Neural cell (in vitro differentiated cells): ENCODE measurements at regions not wholly inside any gene's neighbourhood (a gene's known extent, or its start where the extent isn't known, plus 50 kb on each side); places are given as distances from the start of the nearest gene placed in this dataset.

Experiments
- H2AFZ ChIP-seq: fragments of 200-600, 300-800 bp; sonication (generic), shearing (Covaris generic); 2 replicates; pipeline ENCODE4 v1.6.0; 2014; ENCODE audit warnings: low read depth, mild to moderate bottlenecking, antibody characterized with exemption, low read length, moderate library complexity
- H3F3A ChIP-seq: fragments of 200-600 bp; shearing (Covaris generic); 2 replicates; pipeline ENCODE4 v1.6.1; 2016; ENCODE audit warnings: mild to moderate bottlenecking, moderate library complexity, mixed read lengths, antibody characterized with exemption, low read length; ENCODE audit not compliant: insufficient read depth, poor library complexity, severe bottlenecking
- H3K27ac ChIP-seq: fragments of 200-600, 300-800 bp; sonication (generic), shearing (Covaris generic); 2 replicates; pipeline ENCODE4 v1.5.1; 2014; ENCODE audit warnings: mild to moderate bottlenecking, low read length, moderate library complexity
- H3K27me3 ChIP-seq: fragments of 300-800, 200-600 bp; sonication (generic), shearing (Covaris generic); 2 replicates; pipeline ENCODE4 v1.6.0; 2014; ENCODE audit warnings: mild to moderate bottlenecking, low read depth, low read length, moderate library complexity; ENCODE audit not compliant: insufficient read depth
- H3K36me3 ChIP-seq: fragments of 300-800, 200-600 bp; sonication (generic), shearing (Covaris generic); 2 replicates; pipeline ENCODE4 v1.5.1; 2014; ENCODE audit warnings: mild to moderate bottlenecking, antibody characterized with exemption, low read length, moderate library complexity; ENCODE audit not compliant: insufficient read depth
- H3K4me2 ChIP-seq: fragments of 300-800, 200-600 bp; sonication (generic), shearing (Covaris generic); 2 replicates; pipeline ENCODE4 v1.6.0; 2014; ENCODE audit warnings: mild to moderate bottlenecking, low read length
- H3K4me3 ChIP-seq: fragments of 300-800, 200-600 bp; sonication (generic), shearing (Covaris generic); 2 replicates; pipeline ENCODE4 v1.5.1; 2014; ENCODE audit warnings: mild to moderate bottlenecking, low read length, moderate library complexity
- H3K79me2 ChIP-seq: fragments of 200-600 bp; shearing (Covaris generic); replicated peaks from 2 replicates; pipeline ENCODE4 v1.6.0; 2014; ENCODE audit warnings: mild to moderate bottlenecking, low read length, moderate library complexity; ENCODE audit not compliant: insufficient read depth
- H3K9ac ChIP-seq: fragments of 300-800, 200-600 bp; sonication (generic), shearing (Covaris generic); 2 replicates; pipeline ENCODE4 v1.6.1; 2016; ENCODE audit warnings: mild to moderate bottlenecking, low read length, mixed read lengths
- H3K9me2 ChIP-seq: fragments of 200-600 bp; shearing (Covaris generic); 2 replicates; pipeline ENCODE4 v1.6.1; 2016; ENCODE audit warnings: mild to moderate bottlenecking, low read length, mixed read lengths; ENCODE audit not compliant: insufficient read depth
- H3K9me3 ChIP-seq: fragments of 200-600, 300-800 bp; sonication (generic), shearing (Covaris generic); 2 replicates; pipeline ENCODE4 v1.6.1; 2016; ENCODE audit warnings: mild to moderate bottlenecking, mixed run types, low read length, moderate library complexity, mixed read lengths
- H4K20me1 ChIP-seq: fragments of 200-600 bp; shearing (Covaris generic); 2 replicates; pipeline ENCODE4 v1.6.1; 2016; ENCODE audit warnings: mild to moderate bottlenecking, mixed run types; ENCODE audit not compliant: insufficient read depth
- EP300 ChIP-seq: fragments of 450-650 bp; conservative IDR thresholded peaks from 2 replicates; pipeline ENCODE4 v1.6.1; 2014; ENCODE audit warnings: antibody characterized with exemption, mild to moderate bottlenecking, moderate library complexity; ENCODE audit not compliant: poor library complexity, severe bottlenecking
- EZH2 ChIP-seq: fragments of 200-600, 300-800 bp; shearing (Covaris generic), sonication (generic); IDR thresholded peaks from 2 replicates; pipeline ENCODE4 v1.6.1; 2014; ENCODE audit warnings: antibody characterized with exemption, low read length, borderline replicate concordance, mild to moderate bottlenecking; ENCODE audit not compliant: insufficient read depth, poor library complexity, severe bottlenecking
- MXI1 ChIP-seq: fragments of 450-650 bp; conservative IDR thresholded peaks from 2 replicates; pipeline ENCODE4 v1.6.1; 2014; ENCODE audit warnings: antibody characterized with exemption, mild to moderate bottlenecking; ENCODE audit not compliant: poor library complexity, severe bottlenecking
- POLR2AphosphoS5 ChIP-seq: IDR thresholded peaks from 2 replicates; pipeline ENCODE4 v1.6.1; 2012
- RAD21 ChIP-seq: fragments of 450-650 bp; conservative IDR thresholded peaks from 2 replicates; pipeline ENCODE4 v1.6.1; 2014; ENCODE audit warnings: antibody characterized with exemption, mild to moderate bottlenecking, moderate library complexity
- SMC3 ChIP-seq: fragments of 450-650 bp; conservative IDR thresholded peaks from 2 replicates; pipeline ENCODE4 v1.6.1; 2014; ENCODE audit warnings: antibody characterized with exemption, mild to moderate bottlenecking, moderate library complexity; ENCODE audit not compliant: poor library complexity
- TAF1 ChIP-seq: IDR thresholded peaks from 2 replicates; pipeline ENCODE4 v1.6.1; 2012; ENCODE audit warnings: low read depth
- TF ChIP-seq, protein P1 (sequence below): fragments of 450-650 bp; IDR thresholded peaks from 2 replicates; pipeline ENCODE4 v1.5.1; 2014; ENCODE audit warnings: antibody characterized with exemption, mild to moderate bottlenecking, moderate library complexity; ENCODE audit not compliant: poor library complexity, severe bottlenecking
- TF ChIP-seq, protein P2 (sequence below): IDR thresholded peaks from 2 replicates; pipeline ENCODE4 v1.6.1; 2012; ENCODE audit warnings: borderline replicate concordance

DNA sequence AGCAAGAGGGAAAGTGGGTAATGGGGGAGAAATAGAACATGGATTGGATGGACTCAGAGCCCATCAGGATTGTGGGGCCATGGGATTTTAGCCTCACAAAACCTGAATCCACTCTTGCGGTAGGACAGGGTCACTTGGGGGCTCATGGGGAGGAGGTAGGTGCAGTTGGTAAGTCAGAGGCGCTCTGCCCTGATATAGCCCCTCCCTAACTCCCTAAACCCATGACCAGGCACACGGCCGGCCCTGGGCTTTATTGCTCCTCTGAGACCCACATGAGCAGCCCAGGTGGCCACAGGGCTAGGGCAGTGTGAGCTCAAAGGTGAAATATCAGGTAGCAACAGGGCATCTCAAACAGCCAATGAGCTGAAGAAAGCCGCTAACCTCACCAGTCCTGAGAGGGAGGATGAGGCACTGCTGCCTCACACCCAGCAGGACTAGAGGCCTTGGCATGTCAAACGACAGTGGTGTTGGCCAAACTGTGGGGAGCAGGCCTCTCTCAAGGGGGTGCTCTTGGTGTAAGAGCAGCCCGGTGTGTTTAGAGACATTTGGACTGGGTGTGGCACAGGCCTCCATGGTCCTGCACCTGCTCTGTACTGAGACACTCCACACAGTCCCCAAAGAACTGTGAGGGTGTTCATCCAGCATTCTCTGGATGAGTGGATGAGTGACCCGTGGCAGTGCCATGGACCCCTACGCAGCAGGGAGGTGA, 90.8 kb upstream of the HS6ST1 start:
- Histone ChIP-seq H2AFZ (no peak overlapping the region), H3K27ac (no peak overlapping the region), H3K4me2 (no peak overlapping the region), H3K9me2 (no peaks in the 10 kb centered on the region), H3F3A (no peaks in the 10 kb centered on the region), H3K36me3 (no peaks in the 10 kb centered on the region), H3K4me3 (no peak overlapping the region), H3K27me3 (no peaks in the 10 kb centered on the region), H3K9ac (no peak overlapping the region), H3K79me2 (no peaks in the 10 kb centered on the region), H4K20me1 (no peaks in the 10 kb centered on the region), H3K9me3 (no peaks in the 10 kb centered on the region)
- TF ChIP-seq RAD21 (no peak), EZH2 (no peak), POLR2AphosphoS5 (no peak), TAF1 (no peak), SMC3 (no peak), MXI1 (no peak), EP300 (no peak)
- TF ChIP-seq, protein P1, sequence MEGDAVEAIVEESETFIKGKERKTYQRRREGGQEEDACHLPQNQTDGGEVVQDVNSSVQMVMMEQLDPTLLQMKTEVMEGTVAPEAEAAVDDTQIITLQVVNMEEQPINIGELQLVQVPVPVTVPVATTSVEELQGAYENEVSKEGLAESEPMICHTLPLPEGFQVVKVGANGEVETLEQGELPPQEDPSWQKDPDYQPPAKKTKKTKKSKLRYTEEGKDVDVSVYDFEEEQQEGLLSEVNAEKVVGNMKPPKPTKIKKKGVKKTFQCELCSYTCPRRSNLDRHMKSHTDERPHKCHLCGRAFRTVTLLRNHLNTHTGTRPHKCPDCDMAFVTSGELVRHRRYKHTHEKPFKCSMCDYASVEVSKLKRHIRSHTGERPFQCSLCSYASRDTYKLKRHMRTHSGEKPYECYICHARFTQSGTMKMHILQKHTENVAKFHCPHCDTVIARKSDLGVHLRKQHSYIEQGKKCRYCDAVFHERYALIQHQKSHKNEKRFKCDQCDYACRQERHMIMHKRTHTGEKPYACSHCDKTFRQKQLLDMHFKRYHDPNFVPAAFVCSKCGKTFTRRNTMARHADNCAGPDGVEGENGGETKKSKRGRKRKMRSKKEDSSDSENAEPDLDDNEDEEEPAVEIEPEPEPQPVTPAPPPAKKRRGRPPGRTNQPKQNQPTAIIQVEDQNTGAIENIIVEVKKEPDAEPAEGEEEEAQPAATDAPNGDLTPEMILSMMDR = no peak
- TF ChIP-seq, protein P2, sequence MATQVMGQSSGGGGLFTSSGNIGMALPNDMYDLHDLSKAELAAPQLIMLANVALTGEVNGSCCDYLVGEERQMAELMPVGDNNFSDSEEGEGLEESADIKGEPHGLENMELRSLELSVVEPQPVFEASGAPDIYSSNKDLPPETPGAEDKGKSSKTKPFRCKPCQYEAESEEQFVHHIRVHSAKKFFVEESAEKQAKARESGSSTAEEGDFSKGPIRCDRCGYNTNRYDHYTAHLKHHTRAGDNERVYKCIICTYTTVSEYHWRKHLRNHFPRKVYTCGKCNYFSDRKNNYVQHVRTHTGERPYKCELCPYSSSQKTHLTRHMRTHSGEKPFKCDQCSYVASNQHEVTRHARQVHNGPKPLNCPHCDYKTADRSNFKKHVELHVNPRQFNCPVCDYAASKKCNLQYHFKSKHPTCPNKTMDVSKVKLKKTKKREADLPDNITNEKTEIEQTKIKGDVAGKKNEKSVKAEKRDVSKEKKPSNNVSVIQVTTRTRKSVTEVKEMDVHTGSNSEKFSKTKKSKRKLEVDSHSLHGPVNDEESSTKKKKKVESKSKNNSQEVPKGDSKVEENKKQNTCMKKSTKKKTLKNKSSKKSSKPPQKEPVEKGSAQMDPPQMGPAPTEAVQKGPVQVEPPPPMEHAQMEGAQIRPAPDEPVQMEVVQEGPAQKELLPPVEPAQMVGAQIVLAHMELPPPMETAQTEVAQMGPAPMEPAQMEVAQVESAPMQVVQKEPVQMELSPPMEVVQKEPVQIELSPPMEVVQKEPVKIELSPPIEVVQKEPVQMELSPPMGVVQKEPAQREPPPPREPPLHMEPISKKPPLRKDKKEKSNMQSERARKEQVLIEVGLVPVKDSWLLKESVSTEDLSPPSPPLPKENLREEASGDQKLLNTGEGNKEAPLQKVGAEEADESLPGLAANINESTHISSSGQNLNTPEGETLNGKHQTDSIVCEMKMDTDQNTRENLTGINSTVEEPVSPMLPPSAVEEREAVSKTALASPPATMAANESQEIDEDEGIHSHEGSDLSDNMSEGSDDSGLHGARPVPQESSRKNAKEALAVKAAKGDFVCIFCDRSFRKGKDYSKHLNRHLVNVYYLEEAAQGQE = no peak

DNA sequence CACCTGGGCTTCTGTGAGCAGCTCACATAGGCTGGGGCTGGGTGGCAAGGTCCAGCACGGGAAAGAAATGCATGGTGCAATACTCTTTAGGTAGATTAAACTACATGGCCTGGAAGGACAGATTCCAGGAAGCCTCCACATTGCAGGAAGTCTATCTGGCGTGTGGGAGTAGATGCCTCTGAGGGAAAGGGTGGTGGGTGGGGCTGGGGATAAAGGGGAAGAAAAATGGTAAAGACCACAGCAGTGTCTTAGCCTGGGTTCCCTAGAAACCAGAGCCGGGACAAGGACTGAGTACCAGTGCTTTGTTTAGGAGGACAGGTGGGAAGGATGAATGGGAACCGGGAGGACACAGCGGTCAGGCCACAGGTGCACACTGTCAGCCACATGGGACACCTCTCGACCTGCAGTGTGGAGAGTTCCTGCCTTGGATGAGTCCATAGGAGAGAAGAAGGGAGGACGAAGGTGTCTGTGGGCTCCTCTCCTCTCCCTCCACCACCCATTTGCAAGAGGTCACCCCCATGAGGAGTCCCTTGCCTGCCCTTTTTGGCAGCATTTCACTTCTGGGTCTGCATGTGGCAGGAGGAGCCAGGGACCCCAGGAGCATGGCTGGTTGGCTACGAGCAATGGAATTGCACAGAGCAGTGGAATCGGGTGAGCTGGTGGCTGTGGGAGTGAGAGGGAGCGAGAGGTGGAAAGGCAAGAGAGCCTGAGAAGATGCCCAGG, 91.5 kb upstream of the HS6ST1 start:
- Histone ChIP-seq H2AFZ (no peak overlapping the region), H3K9me2 (no peaks in the 10 kb centered on the region), H3K27me3 (no peaks in the 10 kb centered on the region), H3K27ac (no peak overlapping the region), H3K4me3 (no peak overlapping the region), H3K79me2 (no peaks in the 10 kb centered on the region), H3F3A (no peaks in the 10 kb centered on the region), H4K20me1 (no peaks in the 10 kb centered on the region), H3K36me3 (no peaks in the 10 kb centered on the region), H3K9ac (no peak overlapping the region), H3K9me3 (no peaks in the 10 kb centered on the region), H3K4me2 (no peak overlapping the region)
- TF ChIP-seq, protein P2 = no peak
- TF ChIP-seq TAF1 (no peak), RAD21 (no peak), MXI1 (no peak), POLR2AphosphoS5 (no peak), SMC3 (no peak)
- TF ChIP-seq, protein P1 = no peak
